GM12892 (cell line): ENCODE measurements at regions not wholly inside any gene's neighbourhood (a gene's known extent, or its start where the extent isn't known, plus 50 kb on each side); places are given as distances from the start of the nearest gene placed in this dataset.

Experiments
- POLR2A ChIP-seq: IDR thresholded peaks from 2 replicates; pipeline ENCODE4 v1.6.1; 2011; ENCODE audit warnings: low read depth, low read length, control low read depth
- TAF1 ChIP-seq: IDR thresholded peaks from 2 replicates; pipeline ENCODE4 v1.6.1; 2011; ENCODE audit warnings: low read depth, mild to moderate bottlenecking, control low read depth, low read length, borderline replicate concordance

- TF ChIP-seq TAF1, result no peak
- TF ChIP-seq POLR2A, result no peak
Measured at GRCh38 chr12:60194678-60195077, 598.8 kb downstream of the SLC16A7 start.
